Neural progenitor cell (in vitro differentiated cells): ENCODE measurements at regions not wholly inside any gene's neighbourhood (a gene's known extent, or its start where the extent isn't known, plus 50 kb on each side); places are given as distances from the start of the nearest gene placed in this dataset.

Experiments used
- DNase-seq: peaks from one replicate; pipeline ENCODE4 v3.0.0-alpha.2; 2016; ENCODE audit warnings: low spot score
- H2AFZ ChIP-seq: fragments of 200-600 bp; sonication (generic); replicated peaks from 2 replicates; pipeline ENCODE4 v1.6.1; 2016; ENCODE audit warnings: antibody characterized with exemption
- H3F3A ChIP-seq: fragments of 200-600 bp; sonication (generic); 2 replicates; pipeline ENCODE4 v1.6.1; 2016; ENCODE audit warnings: antibody characterized with exemption, low read depth
- H3K27ac ChIP-seq: fragments of 200-600 bp; sonication (generic); 2 replicates; pipeline ENCODE4 v1.5.1; 2016; ENCODE audit warnings: mild to moderate bottlenecking
- H3K27me3 ChIP-seq: fragments of 200-600 bp; sonication (generic); 2 replicates; pipeline ENCODE4 v1.6.1; 2016; ENCODE audit warnings: mild to moderate bottlenecking, moderate library complexity
- H3K36me3 ChIP-seq: fragments of 200-600 bp; sonication (generic); 2 replicates; pipeline ENCODE4 v1.5.1; 2016
- H3K4me1 ChIP-seq: fragments of 200-600 bp; sonication (generic); 2 replicates; pipeline ENCODE4 v1.6.1; 2016; ENCODE audit warnings: mixed run types
- H3K4me2 ChIP-seq: fragments of 200-600 bp; sonication (generic); 2 replicates; pipeline ENCODE4 v1.6.1; 2016
- H3K4me3 ChIP-seq: fragments of 200-600 bp; sonication (generic); 2 replicates; pipeline ENCODE4 v1.5.1; 2016
- H3K79me2 ChIP-seq: fragments of 200-600 bp; sonication (generic); 2 replicates; pipeline ENCODE4 v1.6.1; 2016; ENCODE audit warnings: low read depth
- H3K9ac ChIP-seq: fragments of 200-600 bp; sonication (generic); 2 replicates; pipeline ENCODE4 v1.6.1; 2016
- H3K9me3 ChIP-seq: fragments of 200-600 bp; sonication (generic); 2 replicates; pipeline ENCODE4 v1.5.1; 2016; ENCODE audit warnings: low read depth
- H4K20me1 ChIP-seq: fragments of 200-600 bp; sonication (generic); 2 replicates; pipeline ENCODE4 v1.6.1; 2016; ENCODE audit warnings: low read depth
- H3K27ac Mint-ChIP-seq: 3 replicates; pipeline ENCODE4 v1.8.0; 2021; ENCODE audit warnings: mixed read lengths
- H3K27me3 Mint-ChIP-seq: 2 replicates; pipeline ENCODE4 v1.8.0; 2022; ENCODE audit warnings: low read depth, mild to moderate bottlenecking, inconsistent platforms, moderate library complexity, mixed read lengths; ENCODE audit not compliant: insufficient read depth
- H3K36me3 Mint-ChIP-seq: 3 replicates; pipeline ENCODE4 v1.8.0; 2021; ENCODE audit warnings: mixed read lengths
- H3K4me1 Mint-ChIP-seq: 3 replicates; pipeline ENCODE4 v1.8.0; 2021; ENCODE audit warnings: mixed read lengths
- H3K4me3 Mint-ChIP-seq: 3 replicates; pipeline ENCODE4 v1.8.0; 2021; ENCODE audit warnings: mild to moderate bottlenecking, moderate library complexity, mixed read lengths
- H3K9me3 Mint-ChIP-seq: 3 replicates; pipeline ENCODE4 v1.8.0; 2020; ENCODE audit warnings: mixed read lengths
- EZH2 ChIP-seq: fragments of 200-600 bp; sonication (generic); IDR thresholded peaks from 2 replicates; pipeline ENCODE4 v1.6.1; 2017; ENCODE audit warnings: antibody characterized with exemption, mild to moderate bottlenecking, moderate library complexity
- EZH2phosphoT487 ChIP-seq: fragments of 200-600 bp; sonication (generic); IDR thresholded peaks from 2 replicates; pipeline ENCODE4 v1.6.1; 2017; ENCODE audit warnings: antibody characterized with exemption
- TF ChIP-seq, protein P1 (sequence below): fragments of 200-600 bp; sonication (generic); IDR thresholded peaks from 2 replicates; pipeline ENCODE4 v1.5.1; 2017; ENCODE audit warnings: antibody characterized with exemption, mild to moderate bottlenecking

DNA sequence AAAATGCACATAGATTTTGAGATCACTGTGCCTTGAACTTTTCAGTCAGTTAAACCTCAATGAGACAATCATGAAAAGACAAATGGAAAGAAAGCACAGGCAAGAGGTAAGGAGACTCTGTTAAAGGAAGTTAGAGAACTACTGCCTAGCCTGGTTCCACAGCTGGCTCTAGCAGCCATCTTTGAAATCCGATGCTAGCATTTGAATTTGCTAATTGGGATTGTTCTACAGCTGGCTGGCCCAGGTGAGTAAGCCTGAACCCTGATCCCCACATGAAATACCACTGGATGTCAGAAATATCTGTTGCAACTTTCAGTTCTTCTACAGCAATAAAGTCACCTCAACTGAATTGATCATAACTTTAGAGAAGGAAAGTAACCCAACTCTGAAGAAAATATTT lies 315.2 kb upstream of the CHAC2 start:
- no peak overlapping the region for H3K27ac Mint-ChIP-seq
- Histone ChIP-seq H3K4me2 (no peak overlapping the region), H3K4me3 (no peak overlapping the region), H3K9me3 (no peaks in the 10 kb centered on the region), H3K9ac (no peak overlapping the region), H3K36me3 (no peaks in the 10 kb centered on the region), H4K20me1 (no peaks in the 10 kb centered on the region), H3F3A (no peaks in the 10 kb centered on the region), H2AFZ (peak overlapping the region; percentile 45), H3K27ac (no peak overlapping the region), H3K27me3 (no peaks in the 10 kb centered on the region), H3K79me2 (no peaks in the 10 kb centered on the region), H3K4me1 (no peaks in the 10 kb centered on the region)
- H3K9me3 Mint-ChIP-seq = peaks cover 3% of the 10 kb centered on the region
- H3K36me3 Mint-ChIP-seq = no peaks in the 10 kb centered on the region
- no peak overlapping the region for H3K4me3 Mint-ChIP-seq
- TF ChIP-seq EZH2 (no peak), EZH2phosphoT487 (no peak)
- TF ChIP-seq, protein P1, sequence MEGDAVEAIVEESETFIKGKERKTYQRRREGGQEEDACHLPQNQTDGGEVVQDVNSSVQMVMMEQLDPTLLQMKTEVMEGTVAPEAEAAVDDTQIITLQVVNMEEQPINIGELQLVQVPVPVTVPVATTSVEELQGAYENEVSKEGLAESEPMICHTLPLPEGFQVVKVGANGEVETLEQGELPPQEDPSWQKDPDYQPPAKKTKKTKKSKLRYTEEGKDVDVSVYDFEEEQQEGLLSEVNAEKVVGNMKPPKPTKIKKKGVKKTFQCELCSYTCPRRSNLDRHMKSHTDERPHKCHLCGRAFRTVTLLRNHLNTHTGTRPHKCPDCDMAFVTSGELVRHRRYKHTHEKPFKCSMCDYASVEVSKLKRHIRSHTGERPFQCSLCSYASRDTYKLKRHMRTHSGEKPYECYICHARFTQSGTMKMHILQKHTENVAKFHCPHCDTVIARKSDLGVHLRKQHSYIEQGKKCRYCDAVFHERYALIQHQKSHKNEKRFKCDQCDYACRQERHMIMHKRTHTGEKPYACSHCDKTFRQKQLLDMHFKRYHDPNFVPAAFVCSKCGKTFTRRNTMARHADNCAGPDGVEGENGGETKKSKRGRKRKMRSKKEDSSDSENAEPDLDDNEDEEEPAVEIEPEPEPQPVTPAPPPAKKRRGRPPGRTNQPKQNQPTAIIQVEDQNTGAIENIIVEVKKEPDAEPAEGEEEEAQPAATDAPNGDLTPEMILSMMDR = no peak
- H3K27me3 Mint-ChIP-seq = peaks cover 6% of the 10 kb centered on the region
- H3K4me1 Mint-ChIP-seq = peaks cover 11% of the 10 kb centered on the region
- DNase-seq = no peak

DNA sequence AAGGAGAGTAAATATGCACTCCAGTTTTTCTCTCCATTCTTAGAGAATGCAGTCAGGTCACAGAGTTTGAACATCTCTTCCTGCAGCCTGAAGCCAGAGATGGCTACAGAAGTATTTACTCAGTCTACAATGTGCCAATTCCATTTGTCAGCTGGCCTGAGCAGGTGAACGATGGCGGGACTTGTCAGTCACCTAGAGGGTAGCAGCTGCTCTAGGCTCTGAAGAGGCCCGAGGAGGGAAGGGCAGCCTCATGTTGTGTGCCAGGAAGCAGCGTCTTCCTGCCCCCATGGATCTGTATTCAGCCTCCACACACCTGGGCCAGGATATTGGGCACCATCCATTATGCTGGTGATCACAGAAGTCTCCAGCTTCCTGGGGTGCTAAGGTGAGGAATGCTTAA lies 316.7 kb upstream of the CHAC2 start:
- peaks cover 6% of the 10 kb centered on the region for H3K27me3 Mint-ChIP-seq
- Histone ChIP-seq H3K4me3 (no peak overlapping the region), H3F3A (no peaks in the 10 kb centered on the region), H3K36me3 (no peaks in the 10 kb centered on the region), H3K4me1 (no peaks in the 10 kb centered on the region), H3K9ac (no peak overlapping the region), H3K4me2 (no peak overlapping the region), H4K20me1 (no peaks in the 10 kb centered on the region), H2AFZ (no peak overlapping the region), H3K27ac (no peak overlapping the region), H3K9me3 (no peaks in the 10 kb centered on the region), H3K79me2 (no peaks in the 10 kb centered on the region), H3K27me3 (no peaks in the 10 kb centered on the region)
- H3K27ac Mint-ChIP-seq = no peak overlapping the region
- DNase-seq = no peak
- H3K4me1 Mint-ChIP-seq = peaks cover 11% of the 10 kb centered on the region
- no peak overlapping the region for H3K4me3 Mint-ChIP-seq
- H3K9me3 Mint-ChIP-seq = peaks cover 3% of the 10 kb centered on the region
- H3K36me3 Mint-ChIP-seq = no peaks in the 10 kb centered on the region
- TF ChIP-seq, protein P1 = no peak
- no peak for TF ChIP-seq EZH2
- no peak for TF ChIP-seq EZH2phosphoT487

DNA sequence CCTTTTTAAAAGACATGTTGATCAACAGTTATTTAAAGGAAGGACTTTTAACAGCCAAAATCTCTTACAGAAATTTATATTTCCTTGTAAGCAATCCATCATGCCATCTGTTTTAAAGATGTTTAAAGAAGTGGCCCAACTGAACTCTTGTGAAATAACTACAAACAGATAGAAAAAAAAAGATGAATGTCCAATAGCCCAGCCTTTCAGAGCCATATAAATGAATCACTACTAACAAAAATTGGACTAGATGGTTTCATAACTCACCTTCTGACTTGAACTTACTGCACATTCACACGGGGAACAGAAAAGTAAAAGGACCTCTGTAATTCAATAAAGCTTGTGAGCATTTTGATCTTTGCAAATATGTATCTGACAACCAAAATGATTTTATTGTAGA lies 319.0 kb upstream of the CHAC2 start:
- Histone ChIP-seq H3K9me3 (no peaks in the 10 kb centered on the region), H3K4me1 (no peaks in the 10 kb centered on the region), H4K20me1 (no peaks in the 10 kb centered on the region), H2AFZ (peak overlapping the region; percentile 30), H3K4me3 (no peak overlapping the region), H3K9ac (no peak overlapping the region), H3K27me3 (no peaks in the 10 kb centered on the region), H3K4me2 (no peak overlapping the region), H3K27ac (no peak overlapping the region), H3F3A (no peaks in the 10 kb centered on the region), H3K79me2 (no peaks in the 10 kb centered on the region), H3K36me3 (no peaks in the 10 kb centered on the region)
- H3K27ac Mint-ChIP-seq = no peak overlapping the region
- H3K4me3 Mint-ChIP-seq = no peak overlapping the region
- no peaks in the 10 kb centered on the region for H3K36me3 Mint-ChIP-seq
- H3K27me3 Mint-ChIP-seq = peaks cover 7% of the 10 kb centered on the region
- no peak for DNase-seq
- peaks cover 7% of the 10 kb centered on the region for H3K4me1 Mint-ChIP-seq
- TF ChIP-seq EZH2 = no peak
- TF ChIP-seq EZH2phosphoT487 = no peak
- TF ChIP-seq, protein P1 = no peak
- H3K9me3 Mint-ChIP-seq = no peaks in the 10 kb centered on the region

DNA sequence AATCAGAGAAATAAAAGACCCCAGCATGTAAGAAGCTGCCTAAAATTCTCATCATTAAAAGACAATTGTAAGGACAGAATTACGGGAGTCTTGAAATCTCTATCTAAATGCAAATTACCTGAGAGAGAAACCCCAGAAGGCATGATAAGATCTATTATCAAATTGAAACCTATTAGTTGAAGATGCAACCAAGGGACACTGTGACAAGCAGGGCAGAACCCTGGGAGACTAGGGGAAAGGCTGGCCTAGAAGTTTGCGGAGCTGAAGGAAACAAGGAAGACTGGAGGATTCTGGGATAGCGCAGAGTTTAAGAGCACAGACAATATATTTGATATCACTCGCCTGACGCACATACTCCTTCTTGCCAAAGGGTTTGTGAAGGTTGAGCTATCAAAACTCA lies 319.5 kb upstream of the CHAC2 start:
- H3K79me2 ChIP-seq = no peaks in the 10 kb centered on the region
- H3K4me1 ChIP-seq = no peaks in the 10 kb centered on the region
- no peak overlapping the region for H3K9ac ChIP-seq
- H3K36me3 Mint-ChIP-seq = no peaks in the 10 kb centered on the region
- no peaks in the 10 kb centered on the region for H3K36me3 ChIP-seq
- no peak overlapping the region for H3K4me2 ChIP-seq
- peak overlapping the region; percentile 30 for H2AFZ ChIP-seq
- DNase-seq = no peak
- no peaks in the 10 kb centered on the region for H3K27me3 ChIP-seq
- no peak overlapping the region for H3K4me3 Mint-ChIP-seq
- no peaks in the 10 kb centered on the region for H3F3A ChIP-seq
- H3K9me3 ChIP-seq = no peaks in the 10 kb centered on the region
- H3K27me3 Mint-ChIP-seq = peaks cover 7% of the 10 kb centered on the region
- TF ChIP-seq EZH2phosphoT487 = no peak
- TF ChIP-seq EZH2 = no peak
- TF ChIP-seq, protein P1 = no peak
- H3K27ac Mint-ChIP-seq = no peak overlapping the region
- H3K4me1 Mint-ChIP-seq = peaks cover 7% of the 10 kb centered on the region
- no peak overlapping the region for H3K4me3 ChIP-seq
- H3K9me3 Mint-ChIP-seq = no peaks in the 10 kb centered on the region
- H3K27ac ChIP-seq = no peak overlapping the region
- no peaks in the 10 kb centered on the region for H4K20me1 ChIP-seq
